ENCODE measurements at regions not wholly inside any gene's neighbourhood (a gene's known extent, or its start where the extent isn't known, plus 50 kb on each side); places are given as distances from the start of the nearest gene placed in this dataset.

GRCh38 chr2:226030788-226031646, 631.5 kb downstream of the NYAP2 start:
- peak; percentile 50 for DNase-seq

GRCh38 chr2:226030369-226030768, 630.9 kb downstream of the NYAP2 start:
- ATAC-seq (no peak), DNase-seq (no peak)

More at GRCh38 chr2:226030788-226031646, 631.5 kb downstream of the NYAP2 start:
- ATAC-seq = peak; percentile 76

DNA sequence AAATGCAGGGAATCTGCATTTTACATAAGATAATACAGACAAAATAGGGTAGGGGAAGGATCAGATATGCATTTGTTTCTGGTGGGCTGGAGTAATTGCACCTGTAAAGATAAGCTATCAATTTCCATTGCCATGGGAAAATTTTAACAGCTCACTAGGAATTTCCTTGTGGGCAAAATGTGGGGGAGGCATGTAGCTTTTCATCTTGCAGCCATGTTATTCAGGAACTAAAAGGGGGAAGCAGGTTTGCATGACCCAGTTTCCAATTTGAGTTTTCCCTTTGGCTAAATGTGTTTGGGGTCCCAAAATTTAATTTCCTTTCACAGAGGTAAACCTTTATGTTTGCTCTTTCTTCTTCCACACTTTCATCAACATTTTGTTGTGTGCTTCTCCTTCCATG, 624.4 kb downstream of the NYAP2 start:
- ATAC-seq (no peak), DNase-seq (no peak)

DNA sequence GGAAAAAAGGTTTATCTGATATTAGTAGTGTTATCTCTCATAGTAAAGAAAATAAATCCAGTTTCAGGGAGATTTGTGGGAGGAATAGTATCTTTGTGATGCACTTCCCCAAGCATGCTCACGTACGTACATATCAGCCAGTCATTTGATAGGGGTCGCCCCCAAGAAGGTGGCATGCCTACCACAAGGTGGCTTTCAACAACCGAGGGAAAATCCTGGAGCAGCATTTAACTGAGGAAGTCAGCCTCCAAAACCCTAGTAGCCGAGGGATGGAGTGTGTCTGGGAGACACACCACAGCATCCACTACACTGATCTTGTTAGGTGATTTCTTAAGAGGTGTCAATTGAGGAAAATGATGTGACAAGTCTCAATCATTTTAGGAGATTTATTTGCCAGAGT, 623.9 kb downstream of the NYAP2 start:
- DNase-seq (no peak), ATAC-seq (no peak)

DNA sequence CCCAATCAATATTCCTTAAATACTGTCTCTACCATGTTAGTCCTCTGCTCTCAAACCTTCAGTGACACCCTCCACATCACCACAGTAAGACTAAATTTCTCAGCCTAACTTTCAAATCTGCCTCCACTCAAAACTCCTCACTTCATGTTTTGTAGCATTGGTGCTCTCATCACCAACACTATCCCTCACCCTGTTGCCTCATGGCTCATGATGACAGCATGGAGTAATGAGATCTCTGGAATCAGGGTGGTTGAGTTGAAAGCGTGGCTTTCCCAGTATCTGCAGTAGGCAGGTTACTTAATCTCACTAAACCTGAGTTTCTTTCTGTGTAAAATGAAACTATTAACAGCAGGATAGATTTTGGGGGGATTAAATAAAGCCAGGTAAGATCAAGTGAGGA, 621.4 kb downstream of the NYAP2 start:
- no peak for ATAC-seq

GRCh38 chr2:226020176-226020575, 620.7 kb downstream of the NYAP2 start:
- DNase-seq = no peak

More for the DNA sequence above, 621.4 kb downstream of the NYAP2 start:
- no peak for DNase-seq

GRCh38 chr2:226018641-226019040, 619.1 kb downstream of the NYAP2 start:
- no peak for DNase-seq
- ATAC-seq = no peak

More at GRCh38 chr2:226020176-226020575, 620.7 kb downstream of the NYAP2 start:
- ATAC-seq = no peak

- ATAC-seq = peak; percentile 82
Observed at GRCh38 chr2:226017537-226017936, 618.0 kb downstream of the NYAP2 start.

GRCh38 chr2:226017107-226017506, 617.6 kb downstream of the NYAP2 start:
- DNase-seq (no peak), ATAC-seq (peak; percentile 40)

More at GRCh38 chr2:226017537-226017936, 618.0 kb downstream of the NYAP2 start:
- DNase-seq = no peak

DNA sequence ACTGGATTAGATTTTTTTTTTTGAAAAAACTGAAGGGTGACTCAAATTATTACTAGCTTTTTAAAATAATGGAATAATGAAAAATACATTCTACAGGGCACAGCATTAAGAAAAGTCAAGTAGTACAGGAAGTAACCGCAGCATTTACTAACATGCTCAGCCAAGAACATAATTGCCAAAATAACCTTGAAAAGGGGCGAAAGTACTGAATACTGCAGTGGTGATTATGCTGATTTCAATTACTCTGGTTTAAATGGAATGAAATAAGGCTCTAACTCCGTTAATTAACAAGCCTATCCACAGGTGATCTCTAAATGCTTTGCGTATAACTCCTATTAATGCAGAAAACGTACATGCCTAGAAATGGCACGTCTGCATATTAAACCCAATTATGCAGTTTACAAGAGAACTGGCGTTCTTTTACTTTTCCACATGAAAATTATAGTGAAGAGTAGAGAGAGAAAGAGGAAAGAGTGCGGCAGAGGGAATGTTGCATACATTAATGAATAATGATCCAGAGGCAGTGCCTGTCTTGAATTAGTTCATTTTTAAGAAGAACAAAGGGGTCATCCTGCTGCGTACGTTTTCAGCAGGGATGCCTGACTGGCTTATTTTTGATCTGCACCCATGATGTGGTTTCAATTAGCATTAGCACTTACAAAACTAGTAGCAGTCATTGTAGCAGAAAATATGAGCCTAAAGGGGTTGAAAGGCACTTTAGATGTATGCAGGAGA, 612.4 kb downstream of the NYAP2 start:
- ATAC-seq = no peak
- DNase-seq = no peak

DNA sequence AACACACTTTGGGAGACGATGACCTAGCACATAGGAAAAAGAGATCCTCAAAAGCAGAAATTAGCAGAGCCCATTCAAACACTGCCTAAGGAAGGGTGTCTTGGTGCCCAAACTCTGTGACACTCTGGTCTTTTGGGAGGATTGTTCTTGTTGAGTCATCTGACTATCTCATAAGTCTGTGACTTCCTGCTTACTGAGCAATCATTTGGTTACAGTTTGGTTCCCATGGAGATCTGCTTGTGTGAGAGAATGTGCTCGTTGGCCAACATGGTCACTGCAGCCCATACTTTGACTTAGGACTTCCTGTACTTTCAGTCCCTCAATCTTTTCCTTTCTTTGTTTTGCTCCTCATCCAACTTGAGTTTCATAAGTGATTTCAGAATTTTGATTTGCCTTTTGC, 602.9 kb downstream of the NYAP2 start:
- ATAC-seq (no peak), DNase-seq (no peak)

DNA sequence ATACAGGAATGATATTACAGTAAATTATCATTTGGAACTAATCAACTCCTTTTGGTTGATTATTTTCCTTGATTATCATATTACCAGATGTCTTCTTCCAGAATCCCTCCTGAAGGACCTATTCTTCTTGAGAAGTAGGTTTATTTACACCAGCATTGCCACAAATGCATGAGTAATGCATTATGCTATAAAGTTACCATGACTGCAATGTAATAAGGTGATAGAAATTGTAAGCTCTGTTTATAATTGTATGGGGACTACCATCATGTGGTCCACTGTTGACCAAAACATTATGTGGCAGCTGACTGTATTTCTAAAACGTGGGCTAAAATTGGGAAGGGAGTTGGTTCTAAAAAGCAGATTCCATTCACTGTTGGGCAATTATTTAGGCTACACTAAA, 602.2 kb downstream of the NYAP2 start:
- ATAC-seq (no peak), DNase-seq (no peak)

GRCh38 chr2:225999692-226000091, 600.2 kb downstream of the NYAP2 start:
- DNase-seq (no peak), ATAC-seq (no peak)

DNA sequence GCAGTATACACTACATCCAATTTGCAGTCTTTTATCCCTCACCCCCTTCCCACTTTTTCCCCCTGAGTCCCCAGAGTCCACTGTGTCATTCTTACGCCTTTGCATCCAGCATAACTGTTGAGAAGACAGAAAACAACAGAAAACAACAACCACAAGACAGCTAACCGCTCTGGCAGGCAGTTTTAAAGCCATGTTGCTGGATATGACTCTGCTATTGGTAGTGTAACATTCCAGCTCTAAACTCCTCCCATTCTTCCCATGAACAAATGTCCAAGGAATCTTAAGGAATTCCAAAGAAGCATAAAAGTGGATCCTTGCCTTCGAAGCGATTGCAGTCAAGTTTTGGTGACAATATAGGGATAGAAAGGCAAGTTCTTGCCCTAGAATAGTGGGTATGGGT, 599.1 kb downstream of the NYAP2 start:
- ATAC-seq = no peak

GRCh38 chr2:225998116-225998515, 598.6 kb downstream of the NYAP2 start:
- DNase-seq (no peak), ATAC-seq (no peak)

More for the DNA sequence above, 599.1 kb downstream of the NYAP2 start:
- no peak for DNase-seq

GRCh38 chr2:225996462-225996828, 596.9 kb downstream of the NYAP2 start:
- no peak for DNase-seq
- no peak for ATAC-seq

DNA sequence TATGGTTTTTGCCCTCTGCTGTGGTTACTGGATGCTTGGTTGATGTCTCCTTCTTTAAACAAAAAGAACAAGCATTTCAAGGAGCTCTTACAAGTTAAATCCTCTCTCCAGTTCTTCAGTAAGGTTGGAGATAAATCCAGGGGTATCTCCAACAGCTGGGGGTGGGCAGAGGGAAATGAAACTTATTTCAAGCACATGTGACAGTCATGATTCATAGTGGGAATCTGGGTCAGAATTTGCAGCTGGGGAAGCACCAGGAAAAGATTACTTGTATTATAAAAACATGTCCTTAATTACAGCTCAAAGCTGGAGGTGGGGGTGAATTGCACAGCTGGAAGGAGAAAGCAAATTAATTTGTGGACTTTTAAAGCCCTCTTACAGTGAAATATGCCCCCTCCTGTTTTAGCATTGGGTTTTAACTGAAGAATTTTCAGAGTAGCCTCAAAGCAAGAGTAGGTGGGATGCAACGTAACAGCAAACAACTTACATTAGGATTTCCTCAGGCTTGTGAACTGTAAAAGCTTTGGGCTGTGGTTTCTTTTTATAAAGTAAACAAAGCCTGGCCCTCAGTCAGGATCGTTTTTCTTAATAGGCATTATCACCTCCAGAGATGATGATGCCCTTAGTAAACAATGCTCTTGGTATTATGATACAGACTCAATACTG, 596.4 kb downstream of the NYAP2 start:
- ATAC-seq (no peak), DNase-seq (no peak)

- ATAC-seq (no peak), DNase-seq (no peak)
Observed at GRCh38 chr2:225994748-225995405, 595.4 kb downstream of the NYAP2 start.

- ATAC-seq (no peak), DNase-seq (no peak)
Observed at GRCh38 chr2:225993430-225993829, 593.9 kb downstream of the NYAP2 start.

- ATAC-seq = no peak
- no peak for DNase-seq
Observed at GRCh38 chr2:225989809-225990208, 590.3 kb downstream of the NYAP2 start.

- ATAC-seq (no peak), DNase-seq (no peak)
Observed at GRCh38 chr2:225980372-225980771, 580.9 kb downstream of the NYAP2 start.

- DNase-seq = no peak
- ATAC-seq = no peak
Observed at GRCh38 chr2:225971433-225971832, 571.9 kb downstream of the NYAP2 start.
